H9 (cell line): ENCODE measurements at regions not wholly inside any gene's neighbourhood (a gene's known extent, or its start where the extent isn't known, plus 50 kb on each side); places are given as distances from the start of the nearest gene placed in this dataset.

Source experiments
- DNase-seq: peaks from one replicate; pipeline ENCODE4 v3.0.0-alpha.2; 2017
- H2AFZ ChIP-seq: one replicate; pipeline ENCODE4 v1.6.1; 2013; ENCODE audit warnings: mild to moderate bottlenecking, low read length, control low read depth, moderate library complexity
- H2AK5ac ChIP-seq: 2 replicates; pipeline ENCODE4 v1.6.1; 2013; ENCODE audit warnings: low read length, control low read depth, mixed read lengths; ENCODE audit not compliant: insufficient read length
- H2BK120ac ChIP-seq: one replicate; pipeline ENCODE4 v1.6.1; 2013; ENCODE audit warnings: low read depth, mild to moderate bottlenecking, low read length, control low read depth, inconsistent platforms; ENCODE audit not compliant: poor library complexity, severe bottlenecking
- H2BK12ac ChIP-seq: 2 replicates; pipeline ENCODE4 v1.6.1; 2013; ENCODE audit warnings: low read length, control low read depth, mixed read lengths, low read depth; ENCODE audit not compliant: insufficient read length
- H2BK15ac ChIP-seq: 2 replicates; pipeline ENCODE4 v1.6.1; 2013; ENCODE audit warnings: low read depth, low read length, control low read depth
- H2BK20ac ChIP-seq: one replicate; pipeline ENCODE4 v1.6.1; 2013; ENCODE audit warnings: low read depth, mild to moderate bottlenecking, low read length, control low read depth, inconsistent platforms; ENCODE audit not compliant: poor library complexity, severe bottlenecking
- H2BK5ac ChIP-seq: 2 replicates; pipeline ENCODE4 v1.6.1; 2013; ENCODE audit warnings: low read length, control low read depth, mixed read lengths; ENCODE audit not compliant: insufficient read length
- H3K14ac ChIP-seq: 2 replicates; pipeline ENCODE4 v1.6.1; 2013; ENCODE audit warnings: low read length, control low read depth; ENCODE audit not compliant: insufficient read depth
- H3K18ac ChIP-seq: 2 replicates; pipeline ENCODE4 v1.6.1; 2013; ENCODE audit warnings: low read depth, mild to moderate bottlenecking, mixed read lengths, low read length, control low read depth; ENCODE audit not compliant: insufficient read length
- H3K23ac ChIP-seq: 2 replicates; pipeline ENCODE4 v1.6.1; 2013; ENCODE audit warnings: low read length, control low read depth, mixed read lengths, low read depth; ENCODE audit not compliant: insufficient read length
- H3K23me2 ChIP-seq: 2 replicates; pipeline ENCODE4 v1.6.1; 2013; ENCODE audit warnings: low read depth, mild to moderate bottlenecking, mixed read lengths, low read length, control low read depth; ENCODE audit not compliant: insufficient read length, poor library complexity, severe bottlenecking
- H3K27ac ChIP-seq: 2 replicates; pipeline ENCODE4 v1.5.1; 2013; ENCODE audit warnings: low read length, control low read depth, mixed read lengths, low read depth; ENCODE audit not compliant: insufficient read length
- H3K27me3 ChIP-seq: 2 replicates; pipeline ENCODE4 v1.6.1; 2013; ENCODE audit warnings: low read length, control low read depth, inconsistent platforms; ENCODE audit not compliant: insufficient read depth
- H3K4ac ChIP-seq: 2 replicates; pipeline ENCODE4 v1.6.1; 2013; ENCODE audit warnings: low read depth, mild to moderate bottlenecking, control low read depth, inconsistent platforms, low read length, moderate library complexity
- H3K4me1 ChIP-seq: 2 replicates; pipeline ENCODE4 v1.6.1; 2013; ENCODE audit warnings: low read length, control low read depth, inconsistent platforms; ENCODE audit not compliant: insufficient read depth
- H3K4me2 ChIP-seq: 2 replicates; pipeline ENCODE4 v1.6.1; 2013; ENCODE audit warnings: low read length, control low read depth, mixed read lengths; ENCODE audit not compliant: insufficient read length, insufficient read depth
- H3K56ac ChIP-seq: 2 replicates; pipeline ENCODE4 v1.6.1; 2013; ENCODE audit warnings: low read depth, mild to moderate bottlenecking, mixed read lengths, low read length, control low read depth; ENCODE audit not compliant: insufficient read length
- H3K79me1 ChIP-seq: 2 replicates; pipeline ENCODE4 v1.6.1; 2013; ENCODE audit warnings: low read depth, mild to moderate bottlenecking, moderate library complexity, low read length, control low read depth, inconsistent platforms; ENCODE audit not compliant: insufficient read depth, poor library complexity, severe bottlenecking
- H3K79me2 ChIP-seq: 2 replicates; pipeline ENCODE4 v1.6.1; 2013; ENCODE audit warnings: low read length, control low read depth, inconsistent platforms; ENCODE audit not compliant: insufficient read depth
- H3K9ac ChIP-seq: 2 replicates; pipeline ENCODE4 v1.6.1; 2013; ENCODE audit warnings: low read length, control low read depth, mixed read lengths; ENCODE audit not compliant: insufficient read length; ENCODE audit errors: extremely low read depth
- H3K9me3 ChIP-seq: one replicate; pipeline ENCODE4 v1.6.1; 2013; ENCODE audit warnings: low read depth, low read length, inconsistent platforms; ENCODE audit not compliant: control insufficient read depth
- H3T11ph ChIP-seq: one replicate; pipeline ENCODE4 v1.6.1; 2013; ENCODE audit warnings: mild to moderate bottlenecking, low read length, control low read depth, inconsistent platforms
- H4K20me1 ChIP-seq: one replicate; pipeline ENCODE4 v1.6.1; 2013; ENCODE audit not compliant: control insufficient read depth, insufficient read length, insufficient read depth
- H4K5ac ChIP-seq: 2 replicates; pipeline ENCODE4 v1.6.1; 2013; ENCODE audit warnings: low read depth, mild to moderate bottlenecking, mixed read lengths, low read length, control low read depth; ENCODE audit not compliant: insufficient read length
- H4K8ac ChIP-seq: replicated peaks from 2 replicates; pipeline ENCODE4 v1.6.1; 2013; ENCODE audit warnings: low read length, control low read depth, mixed read lengths, low read depth; ENCODE audit not compliant: insufficient read length
- H4K91ac ChIP-seq: 2 replicates; pipeline ENCODE4 v1.6.1; 2013; ENCODE audit warnings: low read depth, mild to moderate bottlenecking, moderate library complexity, mixed read lengths, low read length, control low read depth; ENCODE audit not compliant: insufficient read length
- H3K27ac Mint-ChIP-seq, 3 experiments: 2 replicates in 2 of 3; 3 replicates in 1 of 3; pipeline ENCODE4 v1.8.0; 2020 to 2021; ENCODE audit warnings: mixed read lengths in 3 of 3, mild to moderate bottlenecking in 1 of 3, moderate library complexity in 1 of 3
- H3K27me3 Mint-ChIP-seq: 2 replicates; pipeline ENCODE4 v1.8.0; 2021; ENCODE audit warnings: low read depth, mild to moderate bottlenecking, moderate library complexity, mixed read lengths
- H3K36me3 Mint-ChIP-seq, 3 experiments: 2 replicates in 2 of 3; 3 replicates in 1 of 3; pipeline ENCODE4 v1.8.0; 2020 to 2021; ENCODE audit warnings: low read depth in 3 of 3, mixed read lengths in 3 of 3; ENCODE audit not compliant: insufficient read depth in 1 of 3
- H3K4me1 Mint-ChIP-seq, 2 experiments: 2 replicates each; pipeline ENCODE4 v1.8.0; 2020; ENCODE audit warnings: mixed read lengths in 2 of 2
- H3K4me3 Mint-ChIP-seq, 2 experiments: 2 replicates in 1 of 2; 3 replicates in 1 of 2; pipeline ENCODE4 v1.8.0; 2020 to 2021; ENCODE audit warnings: mild to moderate bottlenecking in 2 of 2, mixed read lengths in 2 of 2, moderate library complexity in 1 of 2
- H3K9me3 Mint-ChIP-seq, 2 experiments: 2 replicates in 1 of 2; 3 replicates in 1 of 2; pipeline ENCODE4 v1.8.0; 2020; ENCODE audit warnings: mild to moderate bottlenecking in 2 of 2, mixed read lengths in 2 of 2, moderate library complexity in 1 of 2
- WGBS: extraction: QIAGEN DNeasy Blood & Tissue Kit; methylation state at CpG from one replicate; pipeline ENCODE4 v1.1.7; 2013; ENCODE audit warnings: missing lambda C conversion rate, low lambda C conversion rate, mixed read lengths; ENCODE audit not compliant: insufficient read length; ENCODE audit errors: extremely low coverage; 5-methylcytosine and 5-hydroxymethylcytosine counted together
- TF ChIP-seq, protein P1 (sequence below): fragments of 200-600 bp; sonication (generic); conservative IDR thresholded peaks from 3 replicates; pipeline ENCODE4 v1.8.0; 2021; ENCODE audit warnings: antibody characterized with exemption, mild to moderate bottlenecking

DNA sequence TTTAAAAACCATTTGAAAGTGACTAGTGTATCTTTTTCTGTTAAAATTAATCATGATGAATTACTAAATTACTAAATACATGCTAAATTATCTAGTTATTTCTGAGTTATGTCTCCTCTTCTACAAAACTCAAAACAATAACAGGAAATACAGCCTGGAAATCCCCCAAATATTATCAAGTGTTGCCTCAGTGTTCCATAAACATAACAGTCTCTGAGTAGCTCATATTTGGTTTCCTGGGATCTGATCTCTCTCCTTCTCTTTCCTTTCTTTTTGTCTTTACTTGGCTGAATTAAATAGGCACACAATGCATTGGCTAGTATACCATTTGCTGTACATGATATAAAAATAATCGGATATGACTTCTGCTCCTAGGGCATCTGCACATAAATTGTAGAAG is 277.6 kb upstream of the IGFBP3 start:
- H3K23ac ChIP-seq: no peak overlapping the region
- H4K20me1 ChIP-seq: no peaks in the 10 kb centered on the region
- no peak overlapping the region for H4K91ac ChIP-seq
- H2AFZ ChIP-seq: no peak overlapping the region
- DNase-seq: no peak
- H2BK120ac ChIP-seq: no peak overlapping the region
- no peaks in the 10 kb centered on the region for H3K9me3 ChIP-seq
- WGBS: no CpG with 5 or more reads among the region's 1 CpG
- H3K27ac Mint-ChIP-seq: no peak overlapping the region
- H3K9me3 Mint-ChIP-seq: no peaks in the 10 kb centered on the region; a peak in 1 of 5 replicates
- no peaks in the 10 kb centered on the region for H3K36me3 Mint-ChIP-seq
- H3K27me3 ChIP-seq: no peaks in the 10 kb centered on the region
- no peak overlapping the region for H2BK20ac ChIP-seq
- no peak overlapping the region for H3K56ac ChIP-seq
- H3K4me3 Mint-ChIP-seq: no peak overlapping the region
- no peaks in the 10 kb centered on the region for H3K79me2 ChIP-seq
- H3K27ac ChIP-seq: no peak overlapping the region
- no peak overlapping the region for H3K14ac ChIP-seq
- H3K18ac ChIP-seq: no peak overlapping the region
- no peaks in the 10 kb centered on the region for H3K4me1 ChIP-seq
- no peaks in the 10 kb centered on the region for H3K79me1 ChIP-seq
- no peak overlapping the region for H2BK12ac ChIP-seq
- TF ChIP-seq, protein P1, sequence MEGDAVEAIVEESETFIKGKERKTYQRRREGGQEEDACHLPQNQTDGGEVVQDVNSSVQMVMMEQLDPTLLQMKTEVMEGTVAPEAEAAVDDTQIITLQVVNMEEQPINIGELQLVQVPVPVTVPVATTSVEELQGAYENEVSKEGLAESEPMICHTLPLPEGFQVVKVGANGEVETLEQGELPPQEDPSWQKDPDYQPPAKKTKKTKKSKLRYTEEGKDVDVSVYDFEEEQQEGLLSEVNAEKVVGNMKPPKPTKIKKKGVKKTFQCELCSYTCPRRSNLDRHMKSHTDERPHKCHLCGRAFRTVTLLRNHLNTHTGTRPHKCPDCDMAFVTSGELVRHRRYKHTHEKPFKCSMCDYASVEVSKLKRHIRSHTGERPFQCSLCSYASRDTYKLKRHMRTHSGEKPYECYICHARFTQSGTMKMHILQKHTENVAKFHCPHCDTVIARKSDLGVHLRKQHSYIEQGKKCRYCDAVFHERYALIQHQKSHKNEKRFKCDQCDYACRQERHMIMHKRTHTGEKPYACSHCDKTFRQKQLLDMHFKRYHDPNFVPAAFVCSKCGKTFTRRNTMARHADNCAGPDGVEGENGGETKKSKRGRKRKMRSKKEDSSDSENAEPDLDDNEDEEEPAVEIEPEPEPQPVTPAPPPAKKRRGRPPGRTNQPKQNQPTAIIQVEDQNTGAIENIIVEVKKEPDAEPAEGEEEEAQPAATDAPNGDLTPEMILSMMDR: no peak
- no peak overlapping the region for H2BK5ac ChIP-seq
- H3K23me2 ChIP-seq: no peaks in the 10 kb centered on the region
- no peak overlapping the region for H4K5ac ChIP-seq
- H3K27me3 Mint-ChIP-seq: no peaks in the 10 kb centered on the region
- H4K8ac ChIP-seq: no peak overlapping the region
- H3T11ph ChIP-seq: no peak overlapping the region
- no peak overlapping the region for H3K4ac ChIP-seq
- H2BK15ac ChIP-seq: no peak overlapping the region
- H3K9ac ChIP-seq: no peak overlapping the region
- no peak overlapping the region for H3K4me2 ChIP-seq
- peaks cover 0 to 2% of the 10 kb centered on the region in 2 experiments; a peak in 1 of 4 replicates for H3K4me1 Mint-ChIP-seq
- no peak overlapping the region for H2AK5ac ChIP-seq
